HL-60 (cell line): ENCODE measurements at regions not wholly inside any gene's neighbourhood (a gene's known extent, or its start where the extent isn't known, plus 50 kb on each side); places are given as distances from the start of the nearest gene placed in this dataset.

Experiments used
- CTCF ChIP-seq: IDR thresholded peaks from one replicate; pipeline ENCODE4 v1.5.1; 2011; ENCODE audit warnings: low read length, control low read depth, inconsistent platforms; ENCODE audit not compliant: insufficient read depth
- GABPA ChIP-seq: IDR thresholded peaks from 2 replicates; pipeline ENCODE4 v1.6.1; 2012; ENCODE audit warnings: low read depth
- SPI1 ChIP-seq: IDR thresholded peaks from 2 replicates; pipeline ENCODE4 v1.6.1; 2012; ENCODE audit warnings: low read depth, mild to moderate bottlenecking, borderline replicate concordance
- TF ChIP-seq, protein P1 (sequence below): IDR thresholded peaks from 2 replicates; pipeline ENCODE4 v1.6.1; 2012; ENCODE audit warnings: low read depth; ENCODE audit not compliant: insufficient replicate concordance

GRCh38 chr14:66312451-66312850 lies 173.7 kb upstream of the CCDC196 start:
- TF ChIP-seq CTCF (no peak), GABPA (no peak), SPI1 (no peak)
- TF ChIP-seq, protein P1, sequence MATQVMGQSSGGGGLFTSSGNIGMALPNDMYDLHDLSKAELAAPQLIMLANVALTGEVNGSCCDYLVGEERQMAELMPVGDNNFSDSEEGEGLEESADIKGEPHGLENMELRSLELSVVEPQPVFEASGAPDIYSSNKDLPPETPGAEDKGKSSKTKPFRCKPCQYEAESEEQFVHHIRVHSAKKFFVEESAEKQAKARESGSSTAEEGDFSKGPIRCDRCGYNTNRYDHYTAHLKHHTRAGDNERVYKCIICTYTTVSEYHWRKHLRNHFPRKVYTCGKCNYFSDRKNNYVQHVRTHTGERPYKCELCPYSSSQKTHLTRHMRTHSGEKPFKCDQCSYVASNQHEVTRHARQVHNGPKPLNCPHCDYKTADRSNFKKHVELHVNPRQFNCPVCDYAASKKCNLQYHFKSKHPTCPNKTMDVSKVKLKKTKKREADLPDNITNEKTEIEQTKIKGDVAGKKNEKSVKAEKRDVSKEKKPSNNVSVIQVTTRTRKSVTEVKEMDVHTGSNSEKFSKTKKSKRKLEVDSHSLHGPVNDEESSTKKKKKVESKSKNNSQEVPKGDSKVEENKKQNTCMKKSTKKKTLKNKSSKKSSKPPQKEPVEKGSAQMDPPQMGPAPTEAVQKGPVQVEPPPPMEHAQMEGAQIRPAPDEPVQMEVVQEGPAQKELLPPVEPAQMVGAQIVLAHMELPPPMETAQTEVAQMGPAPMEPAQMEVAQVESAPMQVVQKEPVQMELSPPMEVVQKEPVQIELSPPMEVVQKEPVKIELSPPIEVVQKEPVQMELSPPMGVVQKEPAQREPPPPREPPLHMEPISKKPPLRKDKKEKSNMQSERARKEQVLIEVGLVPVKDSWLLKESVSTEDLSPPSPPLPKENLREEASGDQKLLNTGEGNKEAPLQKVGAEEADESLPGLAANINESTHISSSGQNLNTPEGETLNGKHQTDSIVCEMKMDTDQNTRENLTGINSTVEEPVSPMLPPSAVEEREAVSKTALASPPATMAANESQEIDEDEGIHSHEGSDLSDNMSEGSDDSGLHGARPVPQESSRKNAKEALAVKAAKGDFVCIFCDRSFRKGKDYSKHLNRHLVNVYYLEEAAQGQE: no peak
